GM12892 (cell line): ENCODE measurements at regions not wholly inside any gene's neighbourhood (a gene's known extent, or its start where the extent isn't known, plus 50 kb on each side); places are given as distances from the start of the nearest gene placed in this dataset.

Experiments used
- POLR2A ChIP-seq: IDR thresholded peaks from 2 replicates; pipeline ENCODE4 v1.6.1; 2011; ENCODE audit warnings: low read depth, low read length, control low read depth
- POLR2AphosphoS5 ChIP-seq: IDR thresholded peaks from 2 replicates; pipeline ENCODE4 v1.6.1; 2011; ENCODE audit warnings: low read depth, low read length, control low read depth
- TAF1 ChIP-seq: IDR thresholded peaks from 2 replicates; pipeline ENCODE4 v1.6.1; 2011; ENCODE audit warnings: low read depth, mild to moderate bottlenecking, control low read depth, low read length, borderline replicate concordance

DNA sequence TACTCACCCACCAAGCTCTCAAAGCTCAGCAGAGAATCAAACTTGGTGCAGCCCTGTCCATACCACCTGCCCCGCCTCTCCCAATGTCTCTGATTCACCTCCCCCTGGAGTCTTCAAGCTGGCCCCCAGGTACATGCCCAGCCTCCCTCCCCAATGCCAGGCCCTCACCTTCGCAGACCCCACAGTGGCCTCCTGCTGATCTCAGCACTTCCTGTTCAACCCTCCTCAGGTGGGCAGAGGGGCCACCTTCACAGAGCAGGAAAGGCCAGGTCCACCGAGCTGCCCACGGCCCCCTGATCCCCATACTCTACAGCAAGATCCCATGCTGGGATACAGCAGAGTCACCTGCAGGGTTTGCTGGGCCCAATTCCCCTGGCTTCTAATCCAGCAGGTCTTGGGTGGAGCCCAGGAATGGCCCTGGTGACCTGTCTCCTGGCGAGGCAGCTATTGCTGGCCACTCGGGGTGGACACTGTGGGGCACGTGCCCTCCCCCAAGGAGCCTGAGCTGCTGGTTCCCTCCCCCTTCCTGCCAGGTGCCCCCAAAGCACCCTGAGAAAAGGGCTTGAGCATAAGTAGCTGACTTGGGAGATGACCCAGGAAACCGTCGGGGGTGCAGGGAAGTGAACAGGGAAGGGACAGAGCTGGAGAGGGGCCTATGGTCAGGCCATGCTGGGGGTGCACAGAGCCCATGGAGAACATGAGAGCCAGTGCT lies 150.7 kb downstream of the BRD1 start:
- TF ChIP-seq POLR2A (no peak), TAF1 (no peak), POLR2AphosphoS5 (no peak)
